ENCODE measurements at regions not wholly inside any gene's neighbourhood (a gene's known extent, or its start where the extent isn't known, plus 50 kb on each side); places are given as distances from the start of the nearest gene placed in this dataset.

DNA sequence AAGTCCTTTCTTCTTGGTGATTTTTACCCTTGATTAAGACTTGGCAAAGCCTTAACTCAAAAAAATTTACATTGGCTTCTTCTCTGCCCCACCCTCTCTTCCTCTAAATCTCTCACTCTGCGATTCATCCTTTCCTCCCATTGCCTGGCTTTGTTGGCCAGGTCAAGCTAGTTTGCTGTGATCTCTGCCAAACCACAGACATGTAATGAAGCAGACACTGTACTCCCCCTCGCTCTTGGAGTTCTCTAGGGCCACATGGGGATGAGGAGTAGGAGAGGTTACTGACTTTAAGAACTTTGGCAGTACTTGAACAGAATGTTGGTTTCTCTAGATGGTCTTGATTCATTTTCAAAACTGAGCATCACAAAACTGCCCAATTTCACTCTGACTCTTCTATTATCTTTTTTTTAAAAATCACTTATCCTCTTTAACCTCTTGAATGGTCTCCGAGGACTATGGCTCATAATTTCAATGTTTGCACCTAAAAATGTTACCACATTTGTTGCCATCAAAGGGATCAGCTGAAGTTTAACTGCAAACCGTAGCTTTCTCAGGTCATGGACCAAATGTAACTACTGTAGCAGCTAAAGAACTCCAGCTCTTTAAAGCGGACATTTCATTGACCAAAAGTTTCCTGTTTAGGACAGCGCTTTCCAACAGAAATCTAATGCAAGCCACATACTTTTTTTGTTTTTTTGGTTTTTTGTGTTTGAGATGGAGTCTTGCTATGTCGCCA lies 62.7 kb upstream of the IPO9 start:
- Histone ChIP-seq H3K9me3 (ENCODE audit: low read length) (peaks cover under 1% of the 10 kb centered on the region), H3K36me3 (ENCODE audit: insufficient read depth, low read length) (no peaks in the 10 kb centered on the region), H3K4me1 (ENCODE audit: insufficient read depth, low read length) (peaks cover 35% of the 10 kb centered on the region), H3K27me3 (ENCODE audit: control insufficient read depth in 1 of 2, insufficient read depth in 2 of 2, low read length in 2 of 2) (no peaks in the 10 kb centered on the region), H3K9ac (ENCODE audit: low read length) (no peak overlapping the region), H3K4me3 (ENCODE audit: low read depth in 1 of 2, low read length in 2 of 2) (no peak overlapping the region), H3K27ac (ENCODE audit: low read depth, low read length) (no peak overlapping the region)

DNA sequence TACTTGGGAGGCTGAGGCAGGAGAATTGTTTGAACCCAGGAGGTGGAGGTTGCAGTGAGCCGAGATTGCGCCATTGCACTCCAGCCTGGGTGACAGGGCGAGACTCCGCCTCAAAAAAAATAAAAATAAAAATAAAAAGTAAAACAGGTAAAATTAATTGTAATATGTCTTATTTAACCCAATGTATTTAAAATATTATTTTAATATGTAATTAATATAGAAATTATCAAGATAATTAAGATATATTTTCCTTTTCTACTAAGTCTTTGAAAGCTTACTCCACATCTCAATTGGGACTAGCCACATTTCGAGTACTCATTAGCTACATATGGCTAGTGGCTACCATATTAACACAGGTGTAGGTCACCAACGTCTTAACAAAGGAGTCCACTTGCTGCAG lies 61.6 kb upstream of the IPO9 start:
- H3K4me1 ChIP-seq (ENCODE audit: insufficient read depth, low read length) = peaks cover 26% of the 10 kb centered on the region
- no peaks in the 10 kb centered on the region for H3K36me3 ChIP-seq (ENCODE audit: insufficient read depth, low read length)
- H3K9ac ChIP-seq (ENCODE audit: low read length) = no peak overlapping the region
- no peak overlapping the region for H3K27ac ChIP-seq (ENCODE audit: low read depth, low read length)
- H3K9me3 ChIP-seq (ENCODE audit: low read length) = peaks cover 9% of the 10 kb centered on the region
- H3K4me3 ChIP-seq (ENCODE audit: low read depth in 1 of 2, low read length in 2 of 2) = no peak overlapping the region
- no peaks in the 10 kb centered on the region for H3K27me3 ChIP-seq (ENCODE audit: control insufficient read depth in 1 of 2, insufficient read depth in 2 of 2, low read length in 2 of 2)

DNA sequence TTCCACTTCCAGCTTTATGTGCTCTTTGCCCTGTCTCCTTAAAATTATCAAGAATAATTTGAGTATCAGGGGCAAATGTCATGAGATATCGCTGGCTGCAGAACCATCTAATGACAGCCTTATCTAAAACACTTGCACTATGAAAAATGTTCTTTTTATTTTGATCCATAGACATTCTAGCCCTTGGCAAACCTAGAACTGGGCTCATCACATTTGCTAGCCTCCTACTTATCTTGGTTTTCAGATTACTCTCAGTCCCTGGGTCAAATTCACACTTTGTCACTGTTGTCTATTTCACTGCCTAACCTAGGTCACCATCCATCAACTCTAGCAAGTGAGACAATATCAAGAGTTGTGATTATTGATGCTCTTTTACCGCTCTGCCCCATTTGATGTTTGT lies 59.9 kb upstream of the IPO9 start:
- Histone ChIP-seq H3K27me3 (ENCODE audit: control insufficient read depth in 1 of 2, insufficient read depth in 2 of 2, low read length in 2 of 2) (no peaks in the 10 kb centered on the region), H3K9me3 (ENCODE audit: low read length) (peaks cover 9% of the 10 kb centered on the region), H3K9ac (ENCODE audit: low read length) (no peak overlapping the region), H3K4me1 (ENCODE audit: insufficient read depth, low read length) (peaks cover 21% of the 10 kb centered on the region), H3K4me3 (ENCODE audit: low read depth in 1 of 2, low read length in 2 of 2) (no peak overlapping the region), H3K36me3 (ENCODE audit: insufficient read depth, low read length) (no peaks in the 10 kb centered on the region), H3K27ac (ENCODE audit: low read depth, low read length) (no peak overlapping the region)

DNA sequence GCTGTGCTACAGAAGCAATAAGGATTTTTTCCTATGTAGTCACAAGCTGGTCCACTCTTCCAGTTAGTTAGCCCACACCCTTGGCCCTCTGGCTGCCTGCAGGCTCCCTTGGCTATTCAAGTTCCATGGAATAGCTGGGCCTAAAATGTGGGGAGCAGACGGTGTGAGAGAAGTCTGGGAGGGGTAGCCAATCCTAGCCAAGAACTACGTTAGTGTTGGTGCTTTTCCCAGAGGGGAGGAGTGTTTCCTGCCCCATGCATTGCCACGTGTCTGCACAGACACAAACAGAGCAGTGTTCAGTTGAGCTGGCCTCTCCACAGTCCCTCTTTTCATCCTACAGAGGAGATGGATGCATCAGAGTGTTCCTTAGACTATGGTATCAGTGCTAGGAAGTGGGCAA lies 59.0 kb upstream of the IPO9 start:
- H3K27me3 ChIP-seq (ENCODE audit: control insufficient read depth in 1 of 2, insufficient read depth in 2 of 2, low read length in 2 of 2) = no peaks in the 10 kb centered on the region
- no peak overlapping the region for H3K27ac ChIP-seq (ENCODE audit: low read depth, low read length)
- no peak overlapping the region for H3K9ac ChIP-seq (ENCODE audit: low read length)
- peaks cover 21% of the 10 kb centered on the region for H3K4me1 ChIP-seq (ENCODE audit: insufficient read depth, low read length)
- no peak overlapping the region for H3K4me3 ChIP-seq (ENCODE audit: low read depth in 1 of 2, low read length in 2 of 2)
- H3K9me3 ChIP-seq (ENCODE audit: low read length) = peaks cover 9% of the 10 kb centered on the region
- no peaks in the 10 kb centered on the region for H3K36me3 ChIP-seq (ENCODE audit: insufficient read depth, low read length)

DNA sequence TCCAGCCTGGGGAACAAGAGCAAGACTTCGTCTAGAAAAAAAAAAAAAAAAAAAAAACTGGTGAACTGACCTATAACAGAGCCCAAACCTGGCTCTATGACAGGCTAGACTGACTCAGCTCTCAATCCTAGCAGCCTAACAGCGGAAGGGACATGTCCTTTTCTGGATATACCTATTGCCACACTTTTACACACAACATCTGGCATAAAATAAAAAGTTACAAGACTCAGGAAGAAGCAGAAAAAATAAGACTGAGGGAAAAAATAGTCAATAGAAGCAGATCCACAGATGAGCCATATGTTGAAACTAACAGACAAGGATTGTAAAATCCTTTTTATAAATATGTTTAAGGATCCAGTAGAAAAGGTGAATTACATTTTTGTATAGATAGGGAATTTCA lies 57.5 kb upstream of the IPO9 start:
- no peak overlapping the region for H3K4me3 ChIP-seq (ENCODE audit: low read depth in 1 of 2, low read length in 2 of 2)
- peaks cover 9% of the 10 kb centered on the region for H3K9me3 ChIP-seq (ENCODE audit: low read length)
- no peak overlapping the region for H3K9ac ChIP-seq (ENCODE audit: low read length)
- H3K4me1 ChIP-seq (ENCODE audit: insufficient read depth, low read length) = peaks cover 16% of the 10 kb centered on the region
- no peaks in the 10 kb centered on the region for H3K36me3 ChIP-seq (ENCODE audit: insufficient read depth, low read length)
- H3K27ac ChIP-seq (ENCODE audit: low read depth, low read length) = no peak overlapping the region
- no peaks in the 10 kb centered on the region for H3K27me3 ChIP-seq (ENCODE audit: control insufficient read depth in 1 of 2, insufficient read depth in 2 of 2, low read length in 2 of 2)

DNA sequence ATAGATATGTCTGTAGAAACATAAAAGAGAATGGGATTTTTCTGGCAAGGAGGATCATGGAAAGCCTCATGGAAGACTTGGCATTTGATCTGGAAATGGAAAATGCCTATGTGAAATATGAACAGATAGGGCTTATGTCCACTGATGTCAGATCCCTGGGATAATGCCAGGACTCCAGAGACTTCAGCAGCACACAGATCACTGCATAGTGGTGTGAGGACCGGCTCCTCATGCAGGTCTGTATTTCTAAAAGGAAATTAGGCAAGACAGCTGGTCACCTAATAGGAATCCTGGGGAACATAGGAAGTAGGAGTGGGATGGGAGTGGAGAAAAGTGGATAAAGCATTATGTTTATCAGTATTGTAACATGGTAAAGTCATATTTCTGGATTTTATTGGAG lies 56.8 kb upstream of the IPO9 start:
- Histone ChIP-seq H3K9ac (ENCODE audit: low read length) (no peak overlapping the region), H3K4me3 (ENCODE audit: low read depth in 1 of 2, low read length in 2 of 2) (no peak overlapping the region), H3K27ac (ENCODE audit: low read depth, low read length) (no peak overlapping the region), H3K4me1 (ENCODE audit: insufficient read depth, low read length) (peaks cover 14% of the 10 kb centered on the region), H3K9me3 (ENCODE audit: low read length) (peaks cover 9% of the 10 kb centered on the region), H3K36me3 (ENCODE audit: insufficient read depth, low read length) (no peaks in the 10 kb centered on the region), H3K27me3 (ENCODE audit: control insufficient read depth in 1 of 2, insufficient read depth in 2 of 2, low read length in 2 of 2) (no peaks in the 10 kb centered on the region)

DNA sequence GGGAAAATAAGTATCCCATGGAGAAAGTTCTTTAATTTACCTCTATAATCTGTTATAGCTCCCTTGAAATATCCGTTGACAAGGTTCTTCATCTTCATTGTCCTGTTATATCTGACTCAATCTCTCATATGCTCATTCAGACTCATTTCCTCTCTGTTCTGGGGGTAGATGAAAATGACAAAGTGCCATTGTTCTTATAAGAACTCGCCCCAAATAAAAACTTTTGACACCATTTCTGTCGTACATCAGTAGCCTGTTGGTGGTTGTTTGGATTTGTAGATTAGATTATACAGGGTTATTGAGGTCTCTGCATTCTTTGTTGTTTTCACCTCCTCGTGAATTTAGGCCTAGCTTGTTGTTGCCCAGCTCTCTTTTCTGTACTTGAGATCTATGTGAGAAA lies 55.2 kb upstream of the IPO9 start:
- Histone ChIP-seq H3K9ac (ENCODE audit: low read length) (no peak overlapping the region), H3K27ac (ENCODE audit: low read depth, low read length) (no peak overlapping the region)

DNA sequence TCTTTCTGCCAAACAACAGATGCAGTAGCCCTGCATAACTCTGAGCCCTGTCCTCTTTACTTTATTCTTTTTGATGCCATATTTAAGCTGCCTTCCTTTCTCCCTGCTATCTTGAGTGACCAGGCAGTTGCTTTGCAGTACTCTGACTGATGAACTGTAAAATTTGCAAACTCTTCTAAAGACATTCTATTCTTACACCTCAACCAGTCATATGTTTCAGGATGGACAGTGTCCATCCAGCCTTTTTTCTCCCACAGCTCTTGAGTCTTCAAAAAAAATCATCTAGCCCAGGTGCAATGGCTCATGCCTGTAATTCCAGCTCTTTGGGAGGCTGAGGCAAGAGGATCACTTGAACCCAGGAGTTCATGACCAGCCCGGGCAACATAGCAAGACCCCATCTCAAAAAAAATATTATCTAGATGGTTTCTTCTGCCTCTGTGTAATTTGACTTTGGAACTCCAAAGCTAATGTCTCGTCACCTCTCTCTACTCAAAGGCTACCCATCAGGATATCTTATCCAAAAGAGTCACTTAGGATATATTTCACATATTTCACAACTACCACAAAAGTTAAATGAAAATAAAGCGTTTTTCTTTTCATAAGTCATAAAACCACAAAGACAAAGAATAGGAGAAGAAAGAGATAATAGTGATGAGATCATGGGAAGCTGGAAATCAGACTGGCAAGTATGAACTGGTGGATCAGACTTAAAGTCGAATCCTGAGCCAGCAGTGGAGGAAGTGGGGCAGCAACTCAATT lies 54.6 kb upstream of the IPO9 start:
- Histone ChIP-seq H3K27ac (ENCODE audit: low read depth, low read length) (no peak overlapping the region), H3K9ac (ENCODE audit: low read length) (no peak overlapping the region), H3K9me3 (ENCODE audit: low read length) (peaks cover 9% of the 10 kb centered on the region), H3K4me3 (ENCODE audit: low read depth in 1 of 2, low read length in 2 of 2) (no peak overlapping the region), H3K27me3 (ENCODE audit: control insufficient read depth in 1 of 2, insufficient read depth in 2 of 2, low read length in 2 of 2) (no peaks in the 10 kb centered on the region), H3K4me1 (ENCODE audit: insufficient read depth, low read length) (peaks cover 18% of the 10 kb centered on the region), H3K36me3 (ENCODE audit: insufficient read depth, low read length) (no peaks in the 10 kb centered on the region)

More for the DNA sequence above, 55.2 kb upstream of the IPO9 start:
- Histone ChIP-seq H3K36me3 (ENCODE audit: insufficient read depth, low read length) (no peaks in the 10 kb centered on the region), H3K27me3 (ENCODE audit: control insufficient read depth in 1 of 2, insufficient read depth in 2 of 2, low read length in 2 of 2) (no peaks in the 10 kb centered on the region), H3K4me1 (ENCODE audit: insufficient read depth, low read length) (peaks cover 21% of the 10 kb centered on the region), H3K9me3 (ENCODE audit: low read length) (peaks cover 9% of the 10 kb centered on the region), H3K4me3 (ENCODE audit: low read depth in 1 of 2, low read length in 2 of 2) (no peak overlapping the region)

DNA sequence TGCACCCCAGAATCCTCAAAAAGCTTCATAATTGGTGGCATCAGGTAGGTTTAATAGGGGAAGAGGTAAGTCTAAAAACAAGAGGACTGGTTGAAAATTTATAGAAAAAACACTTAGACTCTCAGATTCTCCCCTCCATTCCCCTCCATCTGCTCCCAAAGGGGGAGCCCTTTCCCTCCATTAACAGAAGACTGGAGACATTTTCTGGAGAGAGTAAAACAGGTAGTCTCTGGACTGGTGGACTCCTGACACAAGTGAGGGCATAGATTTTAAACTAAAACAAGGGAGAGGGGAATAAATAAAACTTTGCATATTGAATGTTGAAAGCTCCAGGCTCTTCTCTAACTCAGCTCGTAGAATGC lies 54.0 kb upstream of the IPO9 start:
- Histone ChIP-seq H3K27ac (ENCODE audit: low read depth, low read length) (no peak overlapping the region), H3K4me1 (ENCODE audit: insufficient read depth, low read length) (peaks cover 12% of the 10 kb centered on the region)

DNA sequence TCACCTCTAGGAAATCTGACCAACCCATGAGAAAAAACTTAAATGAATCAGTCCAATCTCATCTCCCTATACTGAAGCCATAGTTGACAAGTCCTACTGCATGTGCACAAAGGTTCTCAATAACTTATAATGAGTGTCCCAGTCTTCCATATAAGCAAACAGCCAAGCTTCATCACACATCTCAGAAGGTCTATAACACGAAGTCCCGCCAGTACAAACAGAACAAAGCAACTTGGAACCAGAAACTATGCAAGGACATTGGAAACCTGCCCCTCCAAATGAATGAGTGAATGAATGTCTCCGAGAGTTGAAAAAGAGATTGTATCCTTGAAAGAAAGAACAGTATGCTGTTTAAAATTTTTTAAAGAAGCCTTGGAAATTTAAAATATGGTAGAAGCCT lies 53.6 kb upstream of the IPO9 start:
- Histone ChIP-seq H3K9ac (ENCODE audit: low read length) (no peak overlapping the region), H3K27me3 (ENCODE audit: control insufficient read depth in 1 of 2, insufficient read depth in 2 of 2, low read length in 2 of 2) (no peaks in the 10 kb centered on the region), H3K9me3 (ENCODE audit: low read length) (peaks cover 9% of the 10 kb centered on the region), H3K4me3 (ENCODE audit: low read depth in 1 of 2, low read length in 2 of 2) (no peak overlapping the region), H3K36me3 (ENCODE audit: insufficient read depth, low read length) (peaks cover 4% of the 10 kb centered on the region), H3K27ac (ENCODE audit: low read depth, low read length) (no peak overlapping the region), H3K4me1 (ENCODE audit: insufficient read depth, low read length) (peaks cover 8% of the 10 kb centered on the region)

More for the DNA sequence above, 54.0 kb upstream of the IPO9 start:
- no peak overlapping the region for H3K4me3 ChIP-seq (ENCODE audit: low read depth in 1 of 2, low read length in 2 of 2)
- H3K9ac ChIP-seq (ENCODE audit: low read length) = no peak overlapping the region
- H3K9me3 ChIP-seq (ENCODE audit: low read length) = peaks cover 9% of the 10 kb centered on the region
- no peaks in the 10 kb centered on the region for H3K27me3 ChIP-seq (ENCODE audit: control insufficient read depth in 1 of 2, insufficient read depth in 2 of 2, low read length in 2 of 2)
- no peaks in the 10 kb centered on the region for H3K36me3 ChIP-seq (ENCODE audit: insufficient read depth, low read length)

DNA sequence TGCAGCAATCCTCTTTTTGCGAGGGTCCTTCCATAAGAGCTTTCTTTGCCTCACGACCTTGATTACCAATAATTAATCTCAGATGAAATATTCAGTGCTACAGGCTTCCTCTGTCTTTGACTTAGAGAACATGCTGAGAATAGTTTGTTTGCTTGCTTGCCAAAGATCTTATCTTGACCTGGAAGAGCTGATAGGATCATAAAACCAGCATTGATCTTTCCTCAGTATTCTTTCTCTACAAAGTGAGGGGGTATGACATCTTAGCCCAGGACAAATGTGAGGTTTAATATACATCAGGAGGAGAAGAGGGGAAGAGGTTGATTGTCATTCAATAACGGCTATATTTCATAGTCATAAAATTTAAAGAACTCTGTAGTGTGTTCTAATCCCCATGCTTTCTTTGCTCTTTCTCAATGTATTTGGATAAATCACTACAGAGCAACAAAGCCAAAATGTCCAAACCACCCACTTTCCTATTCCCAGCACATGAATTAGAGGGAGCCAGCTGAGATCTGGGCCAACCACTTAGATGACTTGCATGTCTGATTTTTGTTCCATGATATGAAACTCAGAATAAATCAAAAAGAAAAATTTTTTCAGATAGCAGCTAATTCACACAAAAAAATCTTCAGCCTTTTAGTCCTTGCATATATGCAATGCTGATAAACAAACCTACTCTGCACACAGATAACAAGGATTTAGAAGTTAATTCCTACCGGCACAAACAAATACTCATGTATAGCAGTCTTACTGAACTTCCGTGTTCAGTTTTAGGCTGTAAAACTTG lies 50.5 kb upstream of the IPO9 start:
- Histone ChIP-seq H3K27me3 (ENCODE audit: control insufficient read depth in 1 of 2, insufficient read depth in 2 of 2, low read length in 2 of 2) (no peaks in the 10 kb centered on the region), H3K4me3 (ENCODE audit: low read depth in 1 of 2, low read length in 2 of 2) (no peak overlapping the region), H3K36me3 (ENCODE audit: insufficient read depth, low read length) (peaks cover 35% of the 10 kb centered on the region), H3K9me3 (ENCODE audit: low read length) (no peaks in the 10 kb centered on the region), H3K27ac (ENCODE audit: low read depth, low read length) (no peak overlapping the region), H3K9ac (ENCODE audit: low read length) (no peak overlapping the region), H3K4me1 (ENCODE audit: insufficient read depth, low read length) (peaks cover 8% of the 10 kb centered on the region)
